ENCODE measurements at regions not wholly inside any gene's neighbourhood (a gene's known extent, or its start where the extent isn't known, plus 50 kb on each side); places are given as distances from the start of the nearest gene placed in this dataset.
A peak's percentile ranks its signal among the peaks of the same experiment; 100 is the strongest.
"Not testable (repeated sequence)": the region's sequence is repeated elsewhere in the genome, so short reads cannot be mapped to it uniquely, and the experiment has no call there.

- no peak for DNase-seq
These were observed 83.5 kb upstream of the CCL21 start for GRCh38 chr9:34793428-34793827.

DNA sequence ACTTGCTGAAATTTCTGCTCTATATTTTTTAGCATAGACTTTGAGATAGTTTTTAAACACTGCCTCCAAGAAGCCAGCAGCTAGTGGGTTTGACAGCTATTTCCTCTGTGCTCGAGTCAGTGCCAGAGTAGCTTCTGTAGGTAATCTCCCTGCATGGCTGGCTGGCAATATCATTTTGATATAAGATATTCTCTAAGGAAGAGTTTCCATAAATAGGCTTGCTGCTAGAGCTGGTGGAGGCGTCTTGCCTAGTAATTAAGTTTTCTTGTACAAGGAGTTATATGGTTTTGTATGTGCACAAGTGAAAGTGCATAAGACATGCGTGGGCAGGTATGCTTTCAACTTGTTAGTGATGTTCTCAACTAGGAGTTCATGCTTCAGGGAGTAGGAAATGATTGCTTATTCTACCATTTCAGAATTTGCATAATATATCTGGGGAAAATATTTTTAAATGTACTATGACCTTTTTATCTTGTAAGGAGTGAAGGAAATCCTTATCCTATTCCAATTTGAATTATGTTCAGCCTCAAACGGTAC lies 74.1 kb upstream of the CCL21 start:
- no peak for DNase-seq

DNA sequence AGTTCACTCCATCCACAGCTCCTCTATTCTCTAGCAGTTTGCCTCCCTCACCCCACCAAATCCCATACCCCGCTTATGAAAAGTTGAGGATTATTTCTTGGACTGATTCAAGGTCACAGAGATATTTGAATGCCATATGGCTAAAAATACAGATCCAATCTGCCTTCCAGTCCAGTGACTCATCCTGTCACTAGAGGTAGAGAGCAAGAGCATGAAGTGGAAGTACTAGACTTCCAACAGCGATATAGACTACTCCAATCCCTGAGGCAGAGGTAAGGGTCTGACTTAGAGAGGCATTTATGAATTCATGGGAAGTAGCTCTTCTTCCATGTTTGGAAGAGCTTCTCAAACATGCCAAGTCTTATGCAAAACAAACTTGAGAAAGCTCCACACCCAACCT lies 72.4 kb upstream of the CCL21 start:
- no peak for DNase-seq

DNA sequence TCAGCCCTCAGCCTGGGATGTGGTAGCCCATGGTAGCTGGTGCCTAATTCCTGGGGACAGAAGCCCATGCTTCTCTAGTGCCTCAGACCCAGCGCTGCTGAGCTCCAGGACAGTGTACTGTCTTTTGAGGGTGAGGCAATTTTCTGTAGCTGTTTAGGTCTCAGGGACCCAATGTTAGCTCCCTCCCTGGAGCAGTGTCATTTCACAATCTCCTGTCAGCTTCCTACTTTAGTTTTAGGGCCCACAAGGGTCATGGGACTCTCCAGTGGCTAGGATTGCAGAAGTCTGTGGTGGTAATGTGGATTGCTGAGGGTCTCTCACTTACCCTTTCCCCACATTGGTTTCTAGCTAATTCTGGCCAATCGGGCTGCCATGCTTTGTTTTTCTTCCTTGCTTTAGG lies 67.7 kb upstream of the CCL21 start:
- no peak for DNase-seq

DNA sequence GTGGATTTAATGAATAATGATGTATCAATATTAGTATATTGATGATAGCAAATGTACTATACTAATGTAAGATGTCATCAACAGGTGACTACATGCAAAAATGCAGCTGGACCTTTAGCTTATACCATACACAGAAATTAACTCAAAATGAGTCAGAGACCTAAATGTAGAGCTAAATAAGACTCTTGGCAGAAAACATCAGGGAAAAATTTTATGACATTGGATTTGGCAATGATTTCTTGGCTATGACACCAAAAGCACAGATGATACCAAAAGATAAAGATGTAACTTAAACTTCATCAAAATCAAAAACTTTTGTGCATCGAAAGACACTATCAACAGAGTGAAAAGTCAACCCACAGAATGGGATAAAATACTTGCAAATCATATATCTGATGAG lies 64.0 kb upstream of the CCL21 start:
- DNase-seq = no peak

- DNase-seq = no peak
These were observed 63.5 kb upstream of the CCL21 start for GRCh38 chr9:34773306-34773910.

GRCh38 chr9:34771007-34771406 lies 61.1 kb upstream of the CCL21 start:
- no peak for DNase-seq

- not testable (repeated sequence) for DNase-seq
These were observed 57.2 kb upstream of the CCL21 start for GRCh38 chr9:34767087-34767486.

- peak; percentile 36 for DNase-seq
These were observed 50.5 kb upstream of the CCL21 start for GRCh38 chr9:34760196-34761040.

Data from left kidney (tissue), 1 donor.